Neural cell (in vitro differentiated cells): ENCODE measurements at regions not wholly inside any gene's neighbourhood (a gene's known extent, or its start where the extent isn't known, plus 50 kb on each side); places are given as distances from the start of the nearest gene placed in this dataset.
"Not testable (repeated sequence)": the region's sequence is repeated elsewhere in the genome, so short reads cannot be mapped to it uniquely, and the experiment has no call there.

Experiments used
- H2AFZ ChIP-seq: fragments of 200-600, 300-800 bp; sonication (generic), shearing (Covaris generic); 2 replicates; pipeline ENCODE4 v1.6.0; 2014; ENCODE audit warnings: low read depth, mild to moderate bottlenecking, antibody characterized with exemption, low read length, moderate library complexity
- H3F3A ChIP-seq: fragments of 200-600 bp; shearing (Covaris generic); 2 replicates; pipeline ENCODE4 v1.6.1; 2016; ENCODE audit warnings: mild to moderate bottlenecking, moderate library complexity, mixed read lengths, antibody characterized with exemption, low read length; ENCODE audit not compliant: insufficient read depth, poor library complexity, severe bottlenecking
- H3K27ac ChIP-seq: fragments of 200-600, 300-800 bp; sonication (generic), shearing (Covaris generic); 2 replicates; pipeline ENCODE4 v1.5.1; 2014; ENCODE audit warnings: mild to moderate bottlenecking, low read length, moderate library complexity
- H3K27me3 ChIP-seq: fragments of 300-800, 200-600 bp; sonication (generic), shearing (Covaris generic); 2 replicates; pipeline ENCODE4 v1.6.0; 2014; ENCODE audit warnings: mild to moderate bottlenecking, low read depth, low read length, moderate library complexity; ENCODE audit not compliant: insufficient read depth
- H3K36me3 ChIP-seq: fragments of 300-800, 200-600 bp; sonication (generic), shearing (Covaris generic); 2 replicates; pipeline ENCODE4 v1.5.1; 2014; ENCODE audit warnings: mild to moderate bottlenecking, antibody characterized with exemption, low read length, moderate library complexity; ENCODE audit not compliant: insufficient read depth
- H3K4me2 ChIP-seq: fragments of 300-800, 200-600 bp; sonication (generic), shearing (Covaris generic); 2 replicates; pipeline ENCODE4 v1.6.0; 2014; ENCODE audit warnings: mild to moderate bottlenecking, low read length
- H3K4me3 ChIP-seq: fragments of 300-800, 200-600 bp; sonication (generic), shearing (Covaris generic); 2 replicates; pipeline ENCODE4 v1.5.1; 2014; ENCODE audit warnings: mild to moderate bottlenecking, low read length, moderate library complexity
- H3K79me2 ChIP-seq: fragments of 200-600 bp; shearing (Covaris generic); replicated peaks from 2 replicates; pipeline ENCODE4 v1.6.0; 2014; ENCODE audit warnings: mild to moderate bottlenecking, low read length, moderate library complexity; ENCODE audit not compliant: insufficient read depth
- H3K9ac ChIP-seq: fragments of 300-800, 200-600 bp; sonication (generic), shearing (Covaris generic); 2 replicates; pipeline ENCODE4 v1.6.1; 2016; ENCODE audit warnings: mild to moderate bottlenecking, low read length, mixed read lengths
- H3K9me2 ChIP-seq: fragments of 200-600 bp; shearing (Covaris generic); 2 replicates; pipeline ENCODE4 v1.6.1; 2016; ENCODE audit warnings: mild to moderate bottlenecking, low read length, mixed read lengths; ENCODE audit not compliant: insufficient read depth
- H3K9me3 ChIP-seq: fragments of 200-600, 300-800 bp; sonication (generic), shearing (Covaris generic); 2 replicates; pipeline ENCODE4 v1.6.1; 2016; ENCODE audit warnings: mild to moderate bottlenecking, mixed run types, low read length, moderate library complexity, mixed read lengths
- H4K20me1 ChIP-seq: fragments of 200-600 bp; shearing (Covaris generic); 2 replicates; pipeline ENCODE4 v1.6.1; 2016; ENCODE audit warnings: mild to moderate bottlenecking, mixed run types; ENCODE audit not compliant: insufficient read depth
- EP300 ChIP-seq: fragments of 450-650 bp; conservative IDR thresholded peaks from 2 replicates; pipeline ENCODE4 v1.6.1; 2014; ENCODE audit warnings: antibody characterized with exemption, mild to moderate bottlenecking, moderate library complexity; ENCODE audit not compliant: poor library complexity, severe bottlenecking
- EZH2 ChIP-seq: fragments of 200-600, 300-800 bp; shearing (Covaris generic), sonication (generic); IDR thresholded peaks from 2 replicates; pipeline ENCODE4 v1.6.1; 2014; ENCODE audit warnings: antibody characterized with exemption, low read length, borderline replicate concordance, mild to moderate bottlenecking; ENCODE audit not compliant: insufficient read depth, poor library complexity, severe bottlenecking
- MXI1 ChIP-seq: fragments of 450-650 bp; conservative IDR thresholded peaks from 2 replicates; pipeline ENCODE4 v1.6.1; 2014; ENCODE audit warnings: antibody characterized with exemption, mild to moderate bottlenecking; ENCODE audit not compliant: poor library complexity, severe bottlenecking
- POLR2AphosphoS5 ChIP-seq: IDR thresholded peaks from 2 replicates; pipeline ENCODE4 v1.6.1; 2012
- RAD21 ChIP-seq: fragments of 450-650 bp; conservative IDR thresholded peaks from 2 replicates; pipeline ENCODE4 v1.6.1; 2014; ENCODE audit warnings: antibody characterized with exemption, mild to moderate bottlenecking, moderate library complexity
- SMC3 ChIP-seq: fragments of 450-650 bp; conservative IDR thresholded peaks from 2 replicates; pipeline ENCODE4 v1.6.1; 2014; ENCODE audit warnings: antibody characterized with exemption, mild to moderate bottlenecking, moderate library complexity; ENCODE audit not compliant: poor library complexity
- TAF1 ChIP-seq: IDR thresholded peaks from 2 replicates; pipeline ENCODE4 v1.6.1; 2012; ENCODE audit warnings: low read depth
- TF ChIP-seq, protein P1 (sequence below): IDR thresholded peaks from 2 replicates; pipeline ENCODE4 v1.6.1; 2012; ENCODE audit warnings: borderline replicate concordance
- TF ChIP-seq, protein P2 (sequence below): fragments of 450-650 bp; IDR thresholded peaks from 2 replicates; pipeline ENCODE4 v1.5.1; 2014; ENCODE audit warnings: antibody characterized with exemption, mild to moderate bottlenecking, moderate library complexity; ENCODE audit not compliant: poor library complexity, severe bottlenecking

DNA sequence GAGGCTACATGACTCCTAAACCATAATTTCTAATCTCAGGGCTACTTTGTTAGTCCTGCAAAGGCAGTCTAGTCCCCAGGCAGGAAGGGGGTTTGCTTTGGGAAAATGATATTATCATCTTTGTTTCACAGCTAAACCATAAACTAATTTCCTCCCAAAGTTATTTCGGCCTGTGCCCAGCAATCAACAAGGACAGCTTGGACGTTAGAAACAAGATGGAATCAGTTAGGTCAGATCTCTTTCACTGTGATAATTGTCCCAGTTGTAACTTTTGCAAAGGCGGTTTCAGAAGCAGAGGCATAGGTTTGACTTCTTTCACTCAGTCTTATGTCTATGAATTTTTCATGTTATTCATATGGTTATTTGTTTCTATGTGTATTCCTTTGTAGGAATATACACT, 119.1 kb downstream of the PPIAL4G start:
- not testable (repeated sequence) for H3K9me2 ChIP-seq, H3K27ac ChIP-seq, H4K20me1 ChIP-seq, H3K79me2 ChIP-seq, H3F3A ChIP-seq, H3K4me2 ChIP-seq, H2AFZ ChIP-seq, H3K9ac ChIP-seq, H3K4me3 ChIP-seq, H3K36me3 ChIP-seq, H3K9me3 ChIP-seq
- peaks cover 33% of the 10 kb centered on the region for H3K27me3 ChIP-seq

DNA sequence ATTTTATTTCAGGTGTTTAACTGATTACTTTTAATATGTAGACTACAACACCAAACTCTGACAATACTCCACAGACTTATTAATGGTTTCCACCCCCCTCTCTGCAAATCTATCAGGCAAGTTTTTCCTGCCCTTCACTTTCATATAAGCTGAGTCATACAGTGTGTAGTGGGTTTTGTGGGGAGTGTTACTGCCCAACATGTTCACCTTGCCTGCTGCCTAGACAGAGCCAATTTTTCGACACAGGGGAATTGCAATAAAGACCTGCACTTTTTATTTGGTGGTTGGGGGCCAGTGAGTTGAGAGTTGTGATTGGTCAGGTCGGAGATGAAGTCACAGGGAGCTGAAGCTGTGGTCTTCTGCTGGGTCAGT, 119.7 kb downstream of the PPIAL4G start:
- H3K27me3 ChIP-seq, result peaks cover 33% of the 10 kb centered on the region
- no peak overlapping the region for H3K27ac ChIP-seq
- no peaks in the 10 kb centered on the region for H3K79me2 ChIP-seq
- H2AFZ ChIP-seq, result no peak overlapping the region
- no peaks in the 10 kb centered on the region for H3F3A ChIP-seq
- no peaks in the 10 kb centered on the region for H3K36me3 ChIP-seq
- no peaks in the 10 kb centered on the region for H3K9me2 ChIP-seq
- TF ChIP-seq, protein P1, sequence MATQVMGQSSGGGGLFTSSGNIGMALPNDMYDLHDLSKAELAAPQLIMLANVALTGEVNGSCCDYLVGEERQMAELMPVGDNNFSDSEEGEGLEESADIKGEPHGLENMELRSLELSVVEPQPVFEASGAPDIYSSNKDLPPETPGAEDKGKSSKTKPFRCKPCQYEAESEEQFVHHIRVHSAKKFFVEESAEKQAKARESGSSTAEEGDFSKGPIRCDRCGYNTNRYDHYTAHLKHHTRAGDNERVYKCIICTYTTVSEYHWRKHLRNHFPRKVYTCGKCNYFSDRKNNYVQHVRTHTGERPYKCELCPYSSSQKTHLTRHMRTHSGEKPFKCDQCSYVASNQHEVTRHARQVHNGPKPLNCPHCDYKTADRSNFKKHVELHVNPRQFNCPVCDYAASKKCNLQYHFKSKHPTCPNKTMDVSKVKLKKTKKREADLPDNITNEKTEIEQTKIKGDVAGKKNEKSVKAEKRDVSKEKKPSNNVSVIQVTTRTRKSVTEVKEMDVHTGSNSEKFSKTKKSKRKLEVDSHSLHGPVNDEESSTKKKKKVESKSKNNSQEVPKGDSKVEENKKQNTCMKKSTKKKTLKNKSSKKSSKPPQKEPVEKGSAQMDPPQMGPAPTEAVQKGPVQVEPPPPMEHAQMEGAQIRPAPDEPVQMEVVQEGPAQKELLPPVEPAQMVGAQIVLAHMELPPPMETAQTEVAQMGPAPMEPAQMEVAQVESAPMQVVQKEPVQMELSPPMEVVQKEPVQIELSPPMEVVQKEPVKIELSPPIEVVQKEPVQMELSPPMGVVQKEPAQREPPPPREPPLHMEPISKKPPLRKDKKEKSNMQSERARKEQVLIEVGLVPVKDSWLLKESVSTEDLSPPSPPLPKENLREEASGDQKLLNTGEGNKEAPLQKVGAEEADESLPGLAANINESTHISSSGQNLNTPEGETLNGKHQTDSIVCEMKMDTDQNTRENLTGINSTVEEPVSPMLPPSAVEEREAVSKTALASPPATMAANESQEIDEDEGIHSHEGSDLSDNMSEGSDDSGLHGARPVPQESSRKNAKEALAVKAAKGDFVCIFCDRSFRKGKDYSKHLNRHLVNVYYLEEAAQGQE, result no peak
- no peak for TF ChIP-seq RAD21
- H3K4me3 ChIP-seq, result no peak overlapping the region
- no peaks in the 10 kb centered on the region for H3K9me3 ChIP-seq
- H3K4me2 ChIP-seq, result no peak overlapping the region
- no peak overlapping the region for H3K9ac ChIP-seq
- H4K20me1 ChIP-seq, result no peaks in the 10 kb centered on the region

DNA sequence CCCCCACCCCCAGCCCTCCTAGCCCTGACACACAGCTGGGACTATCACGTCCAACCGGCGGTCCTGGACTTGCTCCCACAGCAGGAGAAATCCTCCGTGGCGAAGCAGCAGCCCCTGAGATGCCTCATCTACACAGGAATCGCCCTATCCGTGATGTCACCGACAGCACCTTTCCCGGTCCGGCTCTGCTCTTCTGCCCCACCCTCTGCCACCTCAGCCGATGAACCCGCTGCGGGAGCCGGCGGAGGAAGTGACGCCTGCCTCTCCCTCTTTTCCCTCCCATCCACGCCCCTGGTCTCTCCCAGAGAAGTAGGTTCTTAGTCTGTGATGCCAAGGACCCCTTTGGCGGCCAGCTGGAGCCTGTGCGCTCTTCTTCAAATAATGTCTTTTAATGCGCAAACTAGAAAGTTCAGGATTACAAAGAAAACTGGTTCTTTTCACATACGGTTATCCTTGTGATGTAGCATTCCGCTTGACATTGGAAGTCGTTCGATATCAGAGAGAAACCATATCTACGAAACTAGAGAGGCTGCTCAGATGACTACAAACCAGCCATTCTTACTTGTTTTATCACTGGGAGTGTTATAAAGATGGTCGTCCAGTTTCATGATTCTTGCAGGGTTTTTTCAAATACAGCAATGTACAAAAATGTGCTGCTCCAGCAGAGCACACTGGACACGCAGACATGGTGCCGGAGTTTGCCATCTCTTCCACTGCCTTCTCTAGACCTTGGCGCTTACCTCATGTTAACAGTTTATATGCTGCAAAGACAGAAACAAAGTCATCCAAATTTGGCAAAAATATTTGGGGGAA, 120.3 kb downstream of the PPIAL4G start:
- Histone ChIP-seq H3K27ac (no peak overlapping the region), H3K4me3 (peak overlapping the region; percentile 45), H3K9ac (no peak overlapping the region), H2AFZ (no peak overlapping the region), H3K9me2 (no peaks in the 10 kb centered on the region), H3K36me3 (no peaks in the 10 kb centered on the region), H3K79me2 (no peaks in the 10 kb centered on the region), H3K27me3 (peaks cover 33% of the 10 kb centered on the region), H3K4me2 (no peak overlapping the region), H4K20me1 (no peaks in the 10 kb centered on the region), H3K9me3 (no peaks in the 10 kb centered on the region), H3F3A (no peaks in the 10 kb centered on the region)
- TF ChIP-seq, protein P2, sequence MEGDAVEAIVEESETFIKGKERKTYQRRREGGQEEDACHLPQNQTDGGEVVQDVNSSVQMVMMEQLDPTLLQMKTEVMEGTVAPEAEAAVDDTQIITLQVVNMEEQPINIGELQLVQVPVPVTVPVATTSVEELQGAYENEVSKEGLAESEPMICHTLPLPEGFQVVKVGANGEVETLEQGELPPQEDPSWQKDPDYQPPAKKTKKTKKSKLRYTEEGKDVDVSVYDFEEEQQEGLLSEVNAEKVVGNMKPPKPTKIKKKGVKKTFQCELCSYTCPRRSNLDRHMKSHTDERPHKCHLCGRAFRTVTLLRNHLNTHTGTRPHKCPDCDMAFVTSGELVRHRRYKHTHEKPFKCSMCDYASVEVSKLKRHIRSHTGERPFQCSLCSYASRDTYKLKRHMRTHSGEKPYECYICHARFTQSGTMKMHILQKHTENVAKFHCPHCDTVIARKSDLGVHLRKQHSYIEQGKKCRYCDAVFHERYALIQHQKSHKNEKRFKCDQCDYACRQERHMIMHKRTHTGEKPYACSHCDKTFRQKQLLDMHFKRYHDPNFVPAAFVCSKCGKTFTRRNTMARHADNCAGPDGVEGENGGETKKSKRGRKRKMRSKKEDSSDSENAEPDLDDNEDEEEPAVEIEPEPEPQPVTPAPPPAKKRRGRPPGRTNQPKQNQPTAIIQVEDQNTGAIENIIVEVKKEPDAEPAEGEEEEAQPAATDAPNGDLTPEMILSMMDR, result no peak
- no peak for TF ChIP-seq TAF1
- TF ChIP-seq EP300, result no peak
- no peak for TF ChIP-seq SMC3
- TF ChIP-seq RAD21, result no peak
- TF ChIP-seq POLR2AphosphoS5, result no peak
- TF ChIP-seq MXI1, result no peak
- TF ChIP-seq, protein P1, result no peak
- no peak for TF ChIP-seq EZH2
